OCI-LY1 (cell line): ENCODE measurements at regions not wholly inside any gene's neighbourhood (a gene's known extent, or its start where the extent isn't known, plus 50 kb on each side); places are given as distances from the start of the nearest gene placed in this dataset.

ENCODE experiments used
- CTCF ChIP-seq: fragments of 200-600 bp; sonication (generic), shearing (Covaris generic); IDR thresholded peaks from 2 replicates; pipeline ENCODE4 v1.5.1; 2017; ENCODE audit warnings: mild to moderate bottlenecking, antibody characterized with exemption, low read length, moderate library complexity, mixed read lengths
- EZH2 ChIP-seq: fragments of 200-600 bp; sonication (generic), shearing (Covaris generic); IDR thresholded peaks from 2 replicates; pipeline ENCODE4 v1.8.0; 2017; ENCODE audit warnings: borderline replicate concordance, mixed run types, mild to moderate bottlenecking, antibody characterized with exemption, low read length, moderate library complexity, mixed read lengths

- TF ChIP-seq CTCF (no peak), EZH2 (no peak)
Measured at GRCh38 chr2:128536925-128537620, 218.4 kb upstream of the HS6ST1 start.
